CD8-positive, alpha-beta memory T cell (primary cell): ENCODE measurements at regions not wholly inside any gene's neighbourhood (a gene's known extent, or its start where the extent isn't known, plus 50 kb on each side); places are given as distances from the start of the nearest gene placed in this dataset.

Source experiments
- CTCF ChIA-PET: fragments of 350-600 bp; sonication (Branson Sonifier 250); formaldehyde crosslinking; loops from one replicate; lab custom pipeline; 2021; ENCODE audit warnings: antibody characterized with exemption; lab: Charles Lee
- POLR2A ChIA-PET: fragments of 350-600 bp; sonication (Branson Sonifier 250); formaldehyde crosslinking; loops from one replicate; lab custom pipeline; 2021; ENCODE audit warnings: antibody characterized with exemption; lab: Charles Lee
- DNase-seq, 5 donors: peaks; one replicate each; pipeline versions ENCODE4 v3.0.0 to v3.0.0-alpha.2; 2020 to 2022; ENCODE audit warnings: mixed read lengths in 1 of 5
- H3K27ac ChIP-seq: one replicate; pipeline ENCODE4 v1.7.0; 2013; ENCODE audit warnings: low read depth, mild to moderate bottlenecking, low read length, moderate library complexity
- H3K27me3 ChIP-seq: 2 replicates; pipeline ENCODE4 v1.7.0; 2013; ENCODE audit warnings: low read length, mild to moderate bottlenecking; ENCODE audit not compliant: insufficient read depth, poor library complexity, severe bottlenecking
- H3K36me3 ChIP-seq: 2 replicates; pipeline ENCODE4 v1.7.0; 2013; ENCODE audit warnings: mild to moderate bottlenecking, low read length, moderate library complexity; ENCODE audit not compliant: insufficient read depth
- H3K4me1 ChIP-seq: 2 replicates; pipeline ENCODE4 v1.7.0; 2013; ENCODE audit warnings: mild to moderate bottlenecking, low read length, moderate library complexity; ENCODE audit not compliant: insufficient read depth
- H3K4me3 ChIP-seq: 2 replicates; pipeline ENCODE4 v1.7.0; 2013; ENCODE audit warnings: mild to moderate bottlenecking, low read length
- H3K9me3 ChIP-seq: 2 replicates; pipeline ENCODE4 v1.7.0; 2013; ENCODE audit warnings: mild to moderate bottlenecking, low read length
- H3K27ac Mint-ChIP-seq, 8 donors: one replicate each; pipeline ENCODE4 v1.8.0; 2020 to 2021; ENCODE audit warnings: mixed read lengths in 8 of 8, mild to moderate bottlenecking in 6 of 8, inconsistent platforms in 3 of 8, moderate library complexity in 3 of 8
- H3K27me3 Mint-ChIP-seq, 2 donors: one replicate each; pipeline ENCODE4 v1.8.0; 2020 to 2021; ENCODE audit warnings: mixed read lengths in 2 of 2, mild to moderate bottlenecking in 1 of 2, moderate library complexity in 1 of 2
- H3K36me3 Mint-ChIP-seq, 3 donors: one replicate each; pipeline ENCODE4 v1.8.0; 2020 to 2021; ENCODE audit warnings: mixed read lengths in 3 of 3, inconsistent platforms in 1 of 3, mild to moderate bottlenecking in 1 of 3
- H3K4me1 Mint-ChIP-seq, 3 donors: one replicate each; pipeline ENCODE4 v1.8.0; 2020 to 2021; ENCODE audit warnings: mixed read lengths in 3 of 3, inconsistent platforms in 1 of 3, mild to moderate bottlenecking in 1 of 3
- H3K4me3 Mint-ChIP-seq, 7 donors: one replicate each; pipeline ENCODE4 v1.8.0; 2020 to 2021; ENCODE audit warnings: mixed read lengths in 7 of 7, mild to moderate bottlenecking in 6 of 7, moderate library complexity in 4 of 7, inconsistent platforms in 2 of 7
- H3K9me3 Mint-ChIP-seq, 5 donors: one replicate each; pipeline ENCODE4 v1.8.0; 2020 to 2022; ENCODE audit warnings: mixed read lengths in 5 of 5, mild to moderate bottlenecking in 3 of 5, moderate library complexity in 2 of 5, inconsistent platforms in 1 of 5

- DNase-seq, result no peak
- Histone ChIP-seq H3K4me3 (no peak overlapping the region), H3K27ac (no peak overlapping the region), H3K36me3 (no peaks in the 10 kb centered on the region), H3K27me3 (peaks cover 7% of the 10 kb centered on the region), H3K9me3 (no peaks in the 10 kb centered on the region), H3K4me1 (no peaks in the 10 kb centered on the region)
- Mint-ChIP-seq H3K27ac (no peak overlapping the region), H3K9me3 (no peaks in the 10 kb centered on the region), H3K27me3 (peaks cover 21 to 48% of the 10 kb centered on the region in 2 donors), H3K4me1 (no peaks in the 10 kb centered on the region), H3K4me3 (no peak overlapping the region), H3K36me3 (no peaks in the 10 kb centered on the region)
- POLR2A ChIA-PET, result no interaction called here
- CTCF ChIA-PET, result no interaction called here
Measured at GRCh38 chr16:50430076-50430475, 61.3 kb upstream of the BRD7 start.

GRCh38 chr16:50428742-50429141 lies 60.0 kb upstream of the BRD7 start:
- H3K36me3 ChIP-seq, result no peaks in the 10 kb centered on the region
- Mint-ChIP-seq H3K36me3 (peaks cover 0 to 3% (median 0%) of the 10 kb centered on the region in 3 donors), H3K9me3 (no peaks in the 10 kb centered on the region), H3K27ac (no peak overlapping the region), H3K27me3 (peaks cover 22 to 51% of the 10 kb centered on the region in 2 donors), H3K4me1 (no peaks in the 10 kb centered on the region), H3K4me3 (no peak overlapping the region)
- no peak overlapping the region for H3K4me3 ChIP-seq
- no peak overlapping the region for H3K27ac ChIP-seq
- no peaks in the 10 kb centered on the region for H3K4me1 ChIP-seq
- no peaks in the 10 kb centered on the region for H3K9me3 ChIP-seq
- no peak for DNase-seq
- peaks cover 4% of the 10 kb centered on the region for H3K27me3 ChIP-seq
- ChIA-PET POLR2A (interaction anchor here (0.6 to 0.7 kb wide), 2 partner anchors 15 to 253 kb away, joined by 3 to 10 read pairs; partner anchors contain the start of gene SNX20), CTCF (no interaction called here)

GRCh38 chr16:50428116-50428515 lies 59.3 kb upstream of the BRD7 start:
- no peaks in the 10 kb centered on the region for H3K9me3 Mint-ChIP-seq
- H3K36me3 ChIP-seq, result no peaks in the 10 kb centered on the region
- H3K27me3 Mint-ChIP-seq, result peaks cover 19 to 50% of the 10 kb centered on the region in 2 donors
- H3K4me1 Mint-ChIP-seq, result no peaks in the 10 kb centered on the region
- POLR2A ChIA-PET, result no interaction called here
- H3K27ac ChIP-seq, result no peak overlapping the region
- peaks cover 0 to 3% (median 0%) of the 10 kb centered on the region in 3 donors for H3K36me3 Mint-ChIP-seq
- no peak overlapping the region for H3K4me3 ChIP-seq
- H3K4me3 Mint-ChIP-seq, result no peak overlapping the region
- CTCF ChIA-PET, result no interaction called here
- no peak for DNase-seq
- no peak overlapping the region for H3K27ac Mint-ChIP-seq
- H3K9me3 ChIP-seq, result no peaks in the 10 kb centered on the region
- no peaks in the 10 kb centered on the region for H3K27me3 ChIP-seq
- H3K4me1 ChIP-seq, result no peaks in the 10 kb centered on the region

- DNase-seq, result no peak
- no peak overlapping the region for H3K4me3 ChIP-seq
- Mint-ChIP-seq H3K36me3 (peaks cover 0 to 3% (median 0%) of the 10 kb centered on the region in 3 donors), H3K4me3 (no peak overlapping the region), H3K27me3 (peaks cover 21 to 47% of the 10 kb centered on the region in 2 donors), H3K27ac (no peak overlapping the region), H3K9me3 (no peaks in the 10 kb centered on the region), H3K4me1 (no peaks in the 10 kb centered on the region)
- H3K36me3 ChIP-seq, result no peaks in the 10 kb centered on the region
- H3K27me3 ChIP-seq, result no peaks in the 10 kb centered on the region
- no peaks in the 10 kb centered on the region for H3K4me1 ChIP-seq
- CTCF ChIA-PET, result interaction anchor here (0.6 kb wide), 1 partner anchor 132 kb away, joined by 3 read pairs; no protein-coding TSS in a partner anchor
- POLR2A ChIA-PET, result no interaction called here
- no peaks in the 10 kb centered on the region for H3K9me3 ChIP-seq
- H3K27ac ChIP-seq, result no peak overlapping the region
Measured at GRCh38 chr16:50427107-50427506, 58.3 kb upstream of the BRD7 start.

GRCh38 chr16:50425648-50426047 lies 56.9 kb upstream of the BRD7 start:
- H3K27me3 ChIP-seq, result no peaks in the 10 kb centered on the region
- POLR2A ChIA-PET, result no interaction called here
- H3K4me3 ChIP-seq, result no peak overlapping the region
- Mint-ChIP-seq H3K27ac (no peak overlapping the region), H3K36me3 (peaks cover 0 to 7% (median 0%) of the 10 kb centered on the region in 3 donors), H3K4me1 (no peaks in the 10 kb centered on the region), H3K4me3 (no peak overlapping the region), H3K27me3 (peaks cover 25 to 46% of the 10 kb centered on the region in 2 donors), H3K9me3 (peaks cover 0 to 5% (median 3%) of the 10 kb centered on the region in 5 donors)
- no peaks in the 10 kb centered on the region for H3K36me3 ChIP-seq
- CTCF ChIA-PET, result no interaction called here
- no peak overlapping the region for H3K27ac ChIP-seq
- no peaks in the 10 kb centered on the region for H3K4me1 ChIP-seq
- no peaks in the 10 kb centered on the region for H3K9me3 ChIP-seq
- DNase-seq, result no peak

- ChIA-PET POLR2A (no interaction called here), CTCF (no interaction called here)
- H3K4me1 Mint-ChIP-seq, result no peaks in the 10 kb centered on the region
- peaks cover 2 to 9% (median 7%) of the 10 kb centered on the region in 5 donors for H3K9me3 Mint-ChIP-seq
- H3K27ac Mint-ChIP-seq, result no peak overlapping the region
- no peaks in the 10 kb centered on the region for H3K27me3 ChIP-seq
- peaks cover 2% of the 10 kb centered on the region for H3K9me3 ChIP-seq
- no peaks in the 10 kb centered on the region for H3K4me1 ChIP-seq
- H3K4me3 Mint-ChIP-seq, result no peak overlapping the region
- H3K27me3 Mint-ChIP-seq, result peaks cover 25 to 46% of the 10 kb centered on the region in 2 donors
- H3K27ac ChIP-seq, result no peak overlapping the region
- H3K4me3 ChIP-seq, result no peak overlapping the region
- DNase-seq, result no peak
- H3K36me3 ChIP-seq, result no peaks in the 10 kb centered on the region
- peaks cover 0 to 11% (median 0%) of the 10 kb centered on the region in 3 donors for H3K36me3 Mint-ChIP-seq
Measured at GRCh38 chr16:50425044-50425443, 56.3 kb upstream of the BRD7 start.

- peaks cover 15% of the 10 kb centered on the region for H3K9me3 ChIP-seq
- H3K4me1 ChIP-seq, result no peaks in the 10 kb centered on the region
- ChIA-PET CTCF (no interaction called here), POLR2A (no interaction called here)
- H3K9me3 Mint-ChIP-seq, result peaks cover 18 to 30% (median 27%) of the 10 kb centered on the region in 5 donors
- H3K27ac Mint-ChIP-seq, result no peak overlapping the region
- no peak overlapping the region for H3K4me3 ChIP-seq
- no peaks in the 10 kb centered on the region for H3K4me1 Mint-ChIP-seq
- H3K4me3 Mint-ChIP-seq, result no peak overlapping the region
- peaks cover 32 to 58% of the 10 kb centered on the region in 2 donors for H3K27me3 Mint-ChIP-seq
- DNase-seq, result no peak
- no peaks in the 10 kb centered on the region for H3K27me3 ChIP-seq
- no peak overlapping the region for H3K27ac ChIP-seq
- no peaks in the 10 kb centered on the region for H3K36me3 ChIP-seq
- peaks cover 0 to 19% (median 2%) of the 10 kb centered on the region in 3 donors for H3K36me3 Mint-ChIP-seq
Measured at GRCh38 chr16:50422926-50423325, 54.1 kb upstream of the BRD7 start.

GRCh38 chr16:50419116-50419515 lies 50.3 kb upstream of the BRD7 start:
- Mint-ChIP-seq H3K27me3 (peaks cover 37 to 50% of the 10 kb centered on the region in 2 donors), H3K27ac (no peak overlapping the region)
- POLR2A ChIA-PET, result no interaction called here

More at GRCh38 chr16:50419116-50419515, 50.3 kb upstream of the BRD7 start:
- no peak overlapping the region for H3K27ac ChIP-seq
- Mint-ChIP-seq H3K9me3 (peaks cover 40 to 57% (median 54%) of the 10 kb centered on the region in 5 donors), H3K36me3 (peaks cover 0 to 29% (median 2%) of the 10 kb centered on the region in 3 donors), H3K4me3 (no peak overlapping the region), H3K4me1 (no peaks in the 10 kb centered on the region)
- H3K4me3 ChIP-seq, result no peak overlapping the region
- no peaks in the 10 kb centered on the region for H3K4me1 ChIP-seq
- CTCF ChIA-PET, result no interaction called here
- no peaks in the 10 kb centered on the region for H3K27me3 ChIP-seq
- H3K36me3 ChIP-seq, result no peaks in the 10 kb centered on the region
- no peak for DNase-seq
- H3K9me3 ChIP-seq, result peaks cover 18% of the 10 kb centered on the region
